ENCODE measurements at regions not wholly inside any gene's neighbourhood (a gene's known extent, or its start where the extent isn't known, plus 50 kb on each side); places are given as distances from the start of the nearest gene placed in this dataset.

GRCh38 chr4:124262211-124263179, 450.0 kb downstream of the ANKRD50 start:
- H3K9me2 ChIP-seq, result no peaks in the 10 kb centered on the region
- no peaks in the 10 kb centered on the region for H3K9me3 ChIP-seq
- H2AFZ ChIP-seq (ENCODE audit: low read depth), result peak overlapping the region; percentile 90
- H3K27me3 ChIP-seq (ENCODE audit: insufficient read depth), result no peaks in the 10 kb centered on the region
- no peaks in the 10 kb centered on the region for H3K79me2 ChIP-seq (ENCODE audit: insufficient read depth)
- H3K4me1 ChIP-seq (ENCODE audit: control insufficient read depth in 1 of 2, insufficient read depth in 2 of 2, low read depth in 1 of 2, low read length in 1 of 2), result no peaks in the 10 kb centered on the region; a peak in 1 of 4 replicates
- no peaks in the 10 kb centered on the region for H4K20me1 ChIP-seq (ENCODE audit: insufficient read depth)
- peak overlapping the region; percentile 17 to 24; a peak in 2 of 4 replicates for H3K27ac ChIP-seq (ENCODE audit: low read depth in 2 of 2, low read length in 1 of 2)
- peak overlapping the region; percentile 34 for H3K4me2 ChIP-seq
- H3K36me3 ChIP-seq (replicated peaks in 1 of 2; ENCODE audit: control insufficient read depth in 1 of 2, insufficient read depth in 2 of 2, low read length in 1 of 2), result no peaks in the 10 kb centered on the region
- CTCF ChIA-PET, result interaction anchor here (0.6 to 1.5 kb wide), 10 partner anchors 10 to 1333 kb away, joined by 3 to 10 read pairs (median 3); no protein-coding TSS in a partner anchor
- peak; percentile 49 for DNase-seq
- no peaks in the 10 kb centered on the region for H3F3A ChIP-seq (replicated peaks; ENCODE audit: insufficient read depth)
- 0 out of 2 replicates have a peak overlapping the region, but pooled peaks have one; percentile 5 for H3K9ac ChIP-seq
- POLR2A ChIA-PET, result no interaction called here
- 6% methylated on average over 7 of the region's 7 CpGs for WGBS (ENCODE audit: low lambda C conversion rate)
- H3K4me3 ChIP-seq (ENCODE audit: low read depth in 2 of 2, low read length in 1 of 2), result peak overlapping the region in 1 of 2 experiments; percentile 16; a peak in 1 of 4 replicates
- TF ChIP-seq CHD2 (IDR thresholded peaks at IDR 0.05; ENCODE audit: low read length, partially characterized antibody) (peak; percentile 32), TEAD4 (IDR thresholded peaks at IDR 0.05; ENCODE audit: borderline replicate concordance, insufficient read depth) (no peak), FOXM1 (IDR thresholded peaks at IDR 0.05; ENCODE audit: low read depth) (no peak), SIN3A (IDR thresholded peaks at IDR 0.05; ENCODE audit: borderline replicate concordance, low read depth, low read length) (no peak), GABPA (IDR thresholded peaks at IDR 0.05; ENCODE audit: low read depth) (no peak), RFX5 (IDR thresholded peaks at IDR 0.05; ENCODE audit: low read length) (no peak), ZBTB33 (IDR thresholded peaks at IDR 0.05; ENCODE audit: borderline replicate concordance, low read depth) (no peak), GATA2 (CRISPR knock-in tag; IDR thresholded peaks at IDR 0.05) (no peak), RXRA (IDR thresholded peaks at IDR 0.05; ENCODE audit: borderline replicate concordance, low read depth) (no peak), CTCF (IDR thresholded peaks at IDR 0.05) (peak; percentile 96), MEF2A (IDR thresholded peaks at IDR 0.05; ENCODE audit: borderline replicate concordance, low read depth) (no peak), TCF12 (IDR thresholded peaks at IDR 0.05) (no peak), USF1 (IDR thresholded peaks at IDR 0.05; ENCODE audit: borderline replicate concordance, low read depth) (no peak), SMC3 (IDR thresholded peaks at IDR 0.05; ENCODE audit: low read depth, low read length) (peak; percentile 90), JUND (IDR thresholded peaks at IDR 0.05) (no peak), EP300 (IDR thresholded peaks at IDR 0.05; ENCODE audit: borderline replicate concordance in 1 of 2, low read depth in 1 of 2, low read length in 1 of 2) (no peak), ELF1 (IDR thresholded peaks at IDR 0.05) (no peak), TAF1 (IDR thresholded peaks at IDR 0.05; ENCODE audit: borderline replicate concordance, low read depth, low read length) (no peak), RCOR1 (IDR thresholded peaks at IDR 0.05; ENCODE audit: low read length) (0 out of 2 replicates have a peak, but pooled peaks have one; percentile 28), FOSL2 (IDR thresholded peaks at IDR 0.05; ENCODE audit: borderline replicate concordance, low read depth) (no peak), RAD21 (IDR thresholded peaks at IDR 0.05; ENCODE audit: low read length) (peak; percentile 97), IRF3 (IDR thresholded peaks at IDR 0.05; ENCODE audit: low read depth, low read length) (no peak), NRF1 (IDR thresholded peaks at IDR 0.05; ENCODE audit: low read depth, low read length) (no peak), FOXJ3 (CRISPR knock-in tag; IDR thresholded peaks at IDR 0.05) (no peak), MXI1 (IDR thresholded peaks at IDR 0.05; ENCODE audit: low read depth, low read length) (no peak)

Measured in SK-N-SH (cell line).